ENCODE measurements at regions not wholly inside any gene's neighbourhood (a gene's known extent, or its start where the extent isn't known, plus 50 kb on each side); places are given as distances from the start of the nearest gene placed in this dataset.

- TF ChIP-seq, protein P1, sequence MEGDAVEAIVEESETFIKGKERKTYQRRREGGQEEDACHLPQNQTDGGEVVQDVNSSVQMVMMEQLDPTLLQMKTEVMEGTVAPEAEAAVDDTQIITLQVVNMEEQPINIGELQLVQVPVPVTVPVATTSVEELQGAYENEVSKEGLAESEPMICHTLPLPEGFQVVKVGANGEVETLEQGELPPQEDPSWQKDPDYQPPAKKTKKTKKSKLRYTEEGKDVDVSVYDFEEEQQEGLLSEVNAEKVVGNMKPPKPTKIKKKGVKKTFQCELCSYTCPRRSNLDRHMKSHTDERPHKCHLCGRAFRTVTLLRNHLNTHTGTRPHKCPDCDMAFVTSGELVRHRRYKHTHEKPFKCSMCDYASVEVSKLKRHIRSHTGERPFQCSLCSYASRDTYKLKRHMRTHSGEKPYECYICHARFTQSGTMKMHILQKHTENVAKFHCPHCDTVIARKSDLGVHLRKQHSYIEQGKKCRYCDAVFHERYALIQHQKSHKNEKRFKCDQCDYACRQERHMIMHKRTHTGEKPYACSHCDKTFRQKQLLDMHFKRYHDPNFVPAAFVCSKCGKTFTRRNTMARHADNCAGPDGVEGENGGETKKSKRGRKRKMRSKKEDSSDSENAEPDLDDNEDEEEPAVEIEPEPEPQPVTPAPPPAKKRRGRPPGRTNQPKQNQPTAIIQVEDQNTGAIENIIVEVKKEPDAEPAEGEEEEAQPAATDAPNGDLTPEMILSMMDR (IDR thresholded peaks at IDR 0.05) = no peak
- TF ChIP-seq EP300 (IDR thresholded peaks at IDR 0.05) (no peak), POLR2A (IDR thresholded peaks at IDR 0.05) (no peak)
Observed at GRCh38 chr20:12372557-12372956, 454.9 kb downstream of the BTBD3 start.
